K562 (cell line): ENCODE measurements at regions not wholly inside any gene's neighbourhood (a gene's known extent, or its start where the extent isn't known, plus 50 kb on each side); places are given as distances from the start of the nearest gene placed in this dataset.

Experiments
- BCL6 ChIP-seq: fragments of 250-450 bp; sonication (Bioruptor Pico); IDR thresholded peaks from 2 replicates; pipeline ENCODE4 v1.4.0; 2020
- BCOR ChIP-seq: fragments of 450-650 bp; IDR thresholded peaks from 2 replicates; pipeline ENCODE4 v1.6.1; 2016
- BRF1 ChIP-seq: IDR thresholded peaks from 3 replicates; pipeline ENCODE4 v1.6.1; 2011; ENCODE audit warnings: borderline replicate concordance, mild to moderate bottlenecking; ENCODE audit not compliant: insufficient read length; ENCODE audit errors: extremely low read depth
- CEBPG ChIP-seq, 3 experiments: fragments of 200-800 bp in 1 of 3; sonication (Bioruptor generic) in 1 of 3; sonication (generic) in 1 of 3; formaldehyde crosslinking in 1 of 3; IDR thresholded peaks in 2 of 3; conservative IDR thresholded peaks in 1 of 3; 2 replicates each; pipeline versions ENCODE4 v1.6.1 to v1.8.0; 2016 to 2022; ENCODE audit warnings: missing compliant biosample characterization in 2 of 3, missing genetic modification characterization in 2 of 3, mild to moderate bottlenecking in 1 of 3, missing genetic modification reagents in 1 of 3
- CHD1 ChIP-seq: fragments of 200-600 bp; sonication (generic); IDR thresholded peaks from one replicate; pipeline ENCODE4 v1.6.1; 2012; ENCODE audit warnings: mild to moderate bottlenecking, moderate library complexity, low read length, inconsistent platforms
- E2F6 ChIP-seq, 2 experiments: IDR thresholded peaks; 2 replicates each; pipeline ENCODE4 v1.6.1; 2011; ENCODE audit warnings: borderline replicate concordance in 1 of 2, control low read depth in 1 of 2, low read depth in 1 of 2, low read length in 1 of 2, mild to moderate bottlenecking in 1 of 2, mixed read lengths in 1 of 2, moderate library complexity in 1 of 2; ENCODE audit not compliant: insufficient read depth in 1 of 2, insufficient read length in 1 of 2, poor library complexity in 1 of 2, severe bottlenecking in 1 of 2; ENCODE audit errors: extremely low read depth in 1 of 2
- EHMT2 ChIP-seq: fragments of 450-650 bp; IDR thresholded peaks from 2 replicates; pipeline ENCODE4 v1.6.1; 2018; ENCODE audit warnings: antibody characterized with exemption
- ELK3 ChIP-seq: fragments of 450-650 bp; formaldehyde crosslinking; IDR thresholded peaks from 2 replicates; pipeline ENCODE4 v1.4.0; 2020; ENCODE audit warnings: mild to moderate bottlenecking
- MAFF ChIP-seq: IDR thresholded peaks from 2 replicates; pipeline ENCODE4 v1.6.1; 2012; ENCODE audit warnings: low read length, improper control_type of control experiment
- MCM5 ChIP-seq: fragments of 450-650 bp; IDR thresholded peaks from 2 replicates; pipeline ENCODE4 v1.6.1; 2016; ENCODE audit warnings: low read depth
- NFATC3 ChIP-seq: fragments of 450-650 bp; IDR thresholded peaks from 2 replicates; pipeline ENCODE4 v1.6.1; 2017; ENCODE audit warnings: mild to moderate bottlenecking
- NFXL1 ChIP-seq: fragments of 450-650 bp; formaldehyde crosslinking; IDR thresholded peaks from 2 replicates; pipeline ENCODE4 v1.4.0; 2021; ENCODE audit warnings: mild to moderate bottlenecking
- RBM34 ChIP-seq: fragments of 200-400 bp; formaldehyde crosslinking; IDR thresholded peaks from 2 replicates; pipeline ENCODE4 v1.6.1; 2018; ENCODE audit warnings: low read length, borderline replicate concordance; ENCODE audit not compliant: insufficient read depth
- SMARCC2 ChIP-seq: fragments of 450-650 bp; IDR thresholded peaks from 2 replicates; pipeline ENCODE4 v1.6.1; 2017; ENCODE audit warnings: antibody characterized with exemption, moderate library complexity, mild to moderate bottlenecking, low read depth
- SUPT5H ChIP-seq: fragments of 450-650 bp; IDR thresholded peaks from 2 replicates; pipeline ENCODE4 v1.6.1; 2016
- ZBTB11 ChIP-seq, 3 experiments: fragments of 200-800 bp in 1 of 3; fragments of 250-450 bp in 1 of 3; fragments of 450-650 bp in 1 of 3; sonication (Bioruptor Pico) in 1 of 3; sonication (Bioruptor generic) in 1 of 3; formaldehyde crosslinking in 1 of 3; IDR thresholded peaks; 2 replicates each; pipeline versions ENCODE4 v1.6.1 to v1.8.0; 2016 to 2022; ENCODE audit warnings: mild to moderate bottlenecking in 2 of 3, missing genetic modification characterization in 2 of 3, missing compliant biosample characterization in 1 of 3, moderate library complexity in 1 of 3
- ZNF140 ChIP-seq: fragments of 250-450 bp; sonication (Bioruptor Pico); IDR thresholded peaks from 2 replicates; pipeline ENCODE4 v1.8.0; 2021; ENCODE audit warnings: moderate library complexity, mild to moderate bottlenecking, inconsistent platforms
- ZNF224 ChIP-seq: sonication (generic); formaldehyde crosslinking; IDR thresholded peaks from 2 replicates; pipeline ENCODE4 v1.8.0; 2022; ENCODE audit warnings: mild to moderate bottlenecking, missing genetic modification reagents
- ZNF699 ChIP-seq: fragments of 250-450 bp; sonication (Bioruptor Pico); IDR thresholded peaks from 2 replicates; pipeline ENCODE4 v1.8.0; 2021; ENCODE audit warnings: mild to moderate bottlenecking, moderate library complexity; ENCODE audit not compliant: insufficient replicate concordance
- ZSCAN29 ChIP-seq: fragments of 450-650 bp; IDR thresholded peaks from 2 replicates; pipeline ENCODE4 v1.6.1; 2017
- TF ChIP-seq, protein P1 (sequence below): sonication (generic); formaldehyde crosslinking; IDR thresholded peaks from 2 replicates; pipeline ENCODE4 v1.8.1; 2023; ENCODE audit warnings: mild to moderate bottlenecking, missing genetic modification reagents

DNA sequence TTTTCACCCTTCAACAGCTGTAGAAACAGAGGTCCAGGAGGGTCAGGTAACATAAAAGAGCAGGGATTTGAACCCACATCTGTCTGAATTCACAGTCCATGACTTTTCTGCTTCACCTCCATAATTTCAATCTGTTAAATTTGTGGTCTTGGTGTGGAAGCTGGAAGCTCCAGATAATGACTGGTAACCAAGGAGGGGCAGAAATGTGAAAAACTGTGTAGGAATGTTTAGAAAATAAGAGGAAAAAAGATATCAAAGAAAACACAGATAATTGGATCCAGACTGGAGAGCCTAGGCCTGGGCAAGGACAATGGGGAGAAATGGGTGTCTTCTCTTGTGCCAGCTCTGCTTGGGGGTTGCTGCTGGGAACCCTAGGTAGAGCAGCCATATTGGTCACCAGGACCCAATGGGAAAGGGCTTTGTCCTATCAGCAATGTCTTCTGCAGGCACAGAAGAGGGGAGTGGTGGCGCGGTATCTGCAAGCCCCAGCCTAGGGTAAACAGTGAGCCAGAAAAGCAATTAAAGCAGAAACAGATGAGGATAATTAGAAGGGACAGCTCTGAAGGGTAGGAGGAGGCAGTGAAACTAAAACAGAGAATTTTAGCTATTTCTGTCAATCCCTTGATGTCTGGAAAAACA is 54.3 kb upstream of the CCDC91 start (continued):
- no peak for TF ChIP-seq RBM34
- TF ChIP-seq CHD1, result no peak
- TF ChIP-seq BCOR, result no peak; the same call in 1 of the 2 replicates
- TF ChIP-seq ZNF224 (CRISPR knock-in tag), result no peak
- no peak for TF ChIP-seq BRF1
- TF ChIP-seq ZBTB11 (CRISPR knock-in tag; IDR thresholded peaks at IDR 0.05), result peak in 1 of 3 experiments; percentile 50; a peak in 1 of 6 replicates
- TF ChIP-seq SUPT5H, result no peak
- no peak for TF ChIP-seq NFXL1
- peak; percentile 90 for TF ChIP-seq EHMT2
- TF ChIP-seq E2F6 (IDR thresholded peaks at IDR 0.05; ENCODE audit: borderline replicate concordance in 1 of 2, extremely low read depth in 1 of 2, insufficient read depth in 1 of 2, insufficient read length in 1 of 2, low read depth in 1 of 2, low read length in 1 of 2, poor library complexity in 1 of 2, severe bottlenecking in 1 of 2), result no peak
- TF ChIP-seq BCL6 (CRISPR knock-in tag), result no peak
- TF ChIP-seq ZSCAN29, result no peak
- TF ChIP-seq MCM5, result no peak
- TF ChIP-seq CEBPG (CRISPR knock-in tag; IDR thresholded peaks at IDR 0.05), result no peak
- no peak for TF ChIP-seq CEBPG (tag; conservative IDR thresholded peaks at IDR 0.05 in 1 of 2, IDR thresholded peaks at IDR 0.05 in 1 of 2)
- no peak for TF ChIP-seq ZNF140 (CRISPR knock-in tag)
- no peak for TF ChIP-seq MAFF
- TF ChIP-seq SMARCC2, result peak; percentile 47; the same call in 1 of the 2 replicates
- TF ChIP-seq NFATC3, result no peak
- TF ChIP-seq ZNF699 (CRISPR knock-in tag), result no peak
- TF ChIP-seq, protein P1, sequence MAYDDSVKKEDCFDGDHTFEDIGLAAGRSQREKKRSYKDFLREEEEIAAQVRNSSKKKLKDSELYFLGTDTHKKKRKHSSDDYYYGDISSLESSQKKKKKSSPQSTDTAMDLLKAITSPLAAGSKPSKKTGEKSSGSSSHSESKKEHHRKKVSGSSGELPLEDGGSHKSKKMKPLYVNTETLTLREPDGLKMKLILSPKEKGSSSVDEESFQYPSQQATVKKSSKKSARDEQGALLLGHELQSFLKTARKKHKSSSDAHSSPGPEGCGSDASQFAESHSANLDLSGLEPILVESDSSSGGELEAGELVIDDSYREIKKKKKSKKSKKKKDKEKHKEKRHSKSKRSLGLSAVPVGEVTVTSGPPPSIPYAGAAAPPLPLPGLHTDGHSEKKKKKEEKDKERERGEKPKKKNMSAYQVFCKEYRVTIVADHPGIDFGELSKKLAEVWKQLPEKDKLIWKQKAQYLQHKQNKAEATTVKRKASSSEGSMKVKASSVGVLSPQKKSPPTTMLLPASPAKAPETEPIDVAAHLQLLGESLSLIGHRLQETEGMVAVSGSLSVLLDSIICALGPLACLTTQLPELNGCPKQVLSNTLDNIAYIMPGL (CRISPR knock-in tag), result no peak
- TF ChIP-seq ELK3, result no peak
